HL-60 (cell line): ENCODE measurements at regions not wholly inside any gene's neighbourhood (a gene's known extent, or its start where the extent isn't known, plus 50 kb on each side); places are given as distances from the start of the nearest gene placed in this dataset.

Experiments used
- DNase-seq, 2 experiments: peaks; one replicate each; pipeline ENCODE4 v3.0.0-alpha.2; 2010 to 2020; ENCODE audit warnings: low read depth in 1 of 2, low spot score in 1 of 2
- H3K27ac ChIP-seq: fragments of 250-450 bp; sonication (Bioruptor Pico); replicated peaks from 2 replicates; pipeline ENCODE4 v1.5.1; 2020; ENCODE audit warnings: mild to moderate bottlenecking, moderate library complexity
- H3K27me3 ChIP-seq: fragments of 250-450 bp; sonication (Bioruptor Pico); 2 replicates; pipeline ENCODE4 v1.5.1; 2021; ENCODE audit warnings: mild to moderate bottlenecking, moderate library complexity; ENCODE audit not compliant: insufficient read depth, poor library complexity, severe bottlenecking
- H3K4me3 ChIP-seq: replicated peaks from 2 replicates; pipeline ENCODE4 v1.5.1; 2011; ENCODE audit warnings: mild to moderate bottlenecking, control low read depth, low read length; ENCODE audit not compliant: insufficient read depth
- CTCF ChIP-seq: IDR thresholded peaks from one replicate; pipeline ENCODE4 v1.5.1; 2011; ENCODE audit warnings: low read length, control low read depth, inconsistent platforms; ENCODE audit not compliant: insufficient read depth
- GABPA ChIP-seq: IDR thresholded peaks from 2 replicates; pipeline ENCODE4 v1.6.1; 2012; ENCODE audit warnings: low read depth
- POLR2AphosphoS5 ChIP-seq: IDR thresholded peaks from 2 replicates; pipeline ENCODE4 v1.6.1; 2012; ENCODE audit warnings: low read depth
- REST ChIP-seq: IDR thresholded peaks from 2 replicates; pipeline ENCODE4 v1.6.1; 2012; ENCODE audit warnings: low read depth; ENCODE audit not compliant: insufficient replicate concordance
- SPI1 ChIP-seq: IDR thresholded peaks from 2 replicates; pipeline ENCODE4 v1.6.1; 2012; ENCODE audit warnings: low read depth, mild to moderate bottlenecking, borderline replicate concordance

GRCh38 chr7:47103498-47104205 is 478.3 kb downstream of the TNS3 start:
- no peak overlapping the region for H3K27ac ChIP-seq
- no peak overlapping the region for H3K4me3 ChIP-seq
- no peaks in the 10 kb centered on the region for H3K27me3 ChIP-seq
- DNase-seq: no peak
- TF ChIP-seq REST (no peak), GABPA (no peak), SPI1 (no peak), CTCF (no peak), POLR2AphosphoS5 (no peak)

- Histone ChIP-seq H3K27ac (no peak overlapping the region), H3K27me3 (no peaks in the 10 kb centered on the region), H3K4me3 (no peak overlapping the region)
- TF ChIP-seq POLR2AphosphoS5 (no peak), GABPA (no peak), SPI1 (peak; percentile 45; the same call in 1 of the 2 replicates)
- DNase-seq: peak; percentile 4 to 28
Observed at GRCh38 chr7:47102331-47102841, 479.5 kb downstream of the TNS3 start.

- Histone ChIP-seq H3K4me3 (no peak overlapping the region), H3K27me3 (no peaks in the 10 kb centered on the region), H3K27ac (no peak overlapping the region)
- no peak for TF ChIP-seq SPI1
- TF ChIP-seq CTCF: peak; percentile 11
- DNase-seq: peak; percentile 10 to 17
Observed at GRCh38 chr7:47100817-47101435, 481.0 kb downstream of the TNS3 start.

- DNase-seq: no peak
- no peaks in the 10 kb centered on the region for H3K27me3 ChIP-seq
- H3K4me3 ChIP-seq: no peak overlapping the region
- TF ChIP-seq REST: no peak
- TF ChIP-seq POLR2AphosphoS5: no peak
- no peak for TF ChIP-seq SPI1
- no peak for TF ChIP-seq GABPA
- no peak for TF ChIP-seq CTCF
- no peak overlapping the region for H3K27ac ChIP-seq
Observed at GRCh38 chr7:47100148-47100816, 481.6 kb downstream of the TNS3 start.
